Thyroid gland (tissue), 4 donors: ENCODE measurements at regions not wholly inside any gene's neighbourhood (a gene's known extent, or its start where the extent isn't known, plus 50 kb on each side); places are given as distances from the start of the nearest gene placed in this dataset.
"Not testable (repeated sequence)": the region's sequence is repeated elsewhere in the genome, so short reads cannot be mapped to it uniquely, and the experiment has no call there.

Experiments
- CTCF ChIP-seq, 6 experiments: fragments of 200-600 bp in 3 of 6; fragments of 450-650 bp in 3 of 6; sonication (generic) in 3 of 6; IDR thresholded peaks; one replicate each; pipeline ENCODE4 v1.5.1; 2016 to 2019; ENCODE audit warnings: antibody characterized with exemption in 6 of 6, mild to moderate bottlenecking in 2 of 6, inconsistent platforms in 1 of 6, moderate library complexity in 1 of 6
- POLR2A ChIP-seq, 2 donors: fragments of 450-650 bp; IDR thresholded peaks; one replicate each; pipeline ENCODE4 v1.6.1; 2017; ENCODE audit warnings: antibody characterized with exemption in 2 of 2, mild to moderate bottlenecking in 2 of 2, moderate library complexity in 1 of 2

- not testable (repeated sequence) for TF ChIP-seq CTCF, POLR2A (IDR thresholded peaks at IDR 0.05)
Observed at GRCh38 chr7:35940695-35941094, 139.8 kb downstream of the SEPTIN7 start.
